GM12878 (cell line): ENCODE measurements at regions not wholly inside any gene's neighbourhood (a gene's known extent, or its start where the extent isn't known, plus 50 kb on each side); places are given as distances from the start of the nearest gene placed in this dataset.

Experiments used
- ATF2 ChIP-seq: IDR thresholded peaks from 2 replicates; pipeline ENCODE4 v1.6.1; 2012; ENCODE audit warnings: low read length, inconsistent platforms
- BCLAF1 ChIP-seq: fragments of 450-650 bp; IDR thresholded peaks from 2 replicates; pipeline ENCODE4 v1.6.1; 2017; ENCODE audit warnings: antibody characterized with exemption, mild to moderate bottlenecking, moderate library complexity
- BHLHE40 ChIP-seq, 2 experiments: fragments of 450-650 bp in 1 of 2; IDR thresholded peaks; 2 replicates each; pipeline ENCODE4 v1.6.1; 2011 to 2017; ENCODE audit warnings: low read depth in 2 of 2, borderline replicate concordance in 1 of 2, improper control_type of control experiment in 1 of 2, low read length in 1 of 2, mild to moderate bottlenecking in 1 of 2
- BMI1 ChIP-seq: fragments of 450-650 bp; IDR thresholded peaks from 2 replicates; pipeline ENCODE4 v1.6.1; 2016; ENCODE audit warnings: mild to moderate bottlenecking, moderate library complexity, borderline replicate concordance
- CBFB ChIP-seq: IDR thresholded peaks from 2 replicates; pipeline ENCODE4 v1.6.1; 2016; ENCODE audit warnings: antibody characterized with exemption, low read depth
- CHD1 ChIP-seq: IDR thresholded peaks from 2 replicates; pipeline ENCODE4 v1.6.1; 2012; ENCODE audit warnings: low read depth, low read length, improper control_type of control experiment
- DPF2 ChIP-seq: fragments of 450-650 bp; IDR thresholded peaks from 2 replicates; pipeline ENCODE4 v1.6.1; 2017; ENCODE audit warnings: mild to moderate bottlenecking
- ESRRA ChIP-seq: IDR thresholded peaks from 2 replicates; pipeline ENCODE4 v1.6.1; 2012; ENCODE audit warnings: mild to moderate bottlenecking, low read length, improper control_type of control experiment
- FOXM1 ChIP-seq: IDR thresholded peaks from 2 replicates; pipeline ENCODE4 v1.6.1; 2012; ENCODE audit warnings: low read depth, mild to moderate bottlenecking, inconsistent platforms, low read length, moderate library complexity
- GATAD2B ChIP-seq: fragments of 450-650 bp; conservative IDR thresholded peaks from 2 replicates; pipeline ENCODE4 v1.6.1; 2017; ENCODE audit warnings: low read depth, mild to moderate bottlenecking, moderate library complexity
- HDAC6 ChIP-seq: fragments of 200-600 bp; sonication (generic); IDR thresholded peaks from one replicate; pipeline ENCODE4 v1.8.0; 2017; ENCODE audit warnings: antibody characterized with exemption; ENCODE audit not compliant: unreplicated experiment
- MYC ChIP-seq: IDR thresholded peaks from 2 replicates; pipeline ENCODE4 v1.6.1; 2011; ENCODE audit warnings: mild to moderate bottlenecking, low read length, moderate library complexity, inconsistent platforms; ENCODE audit not compliant: insufficient read depth, insufficient replicate concordance, insufficient read length, severe bottlenecking
- POU2F2 ChIP-seq: IDR thresholded peaks from 3 replicates; pipeline ENCODE4 v1.6.1; 2011; ENCODE audit warnings: low read depth, mild to moderate bottlenecking, low read length, borderline replicate concordance
- RB1 ChIP-seq: fragments of 450-650 bp; formaldehyde crosslinking; IDR thresholded peaks from 2 replicates; pipeline ENCODE4 v1.6.1; 2017; ENCODE audit warnings: mild to moderate bottlenecking, borderline replicate concordance
- RCOR1 ChIP-seq: conservative IDR thresholded peaks from 2 replicates; pipeline ENCODE4 v1.6.1; 2012; ENCODE audit warnings: low read depth, low read length, improper control_type of control experiment
- RFX5 ChIP-seq: IDR thresholded peaks from 2 replicates; pipeline ENCODE4 v1.6.1; 2011; ENCODE audit warnings: low read depth, low read length, improper control_type of control experiment
- SIN3A ChIP-seq: IDR thresholded peaks from 2 replicates; pipeline ENCODE4 v1.6.1; 2012; ENCODE audit warnings: low read depth, low read length, improper control_type of control experiment
- SIX5 ChIP-seq: IDR thresholded peaks from 2 replicates; pipeline ENCODE4 v1.6.1; 2011; ENCODE audit warnings: mild to moderate bottlenecking, low read depth, low read length, moderate library complexity; ENCODE audit not compliant: severe bottlenecking
- SREBF1 ChIP-seq: IDR thresholded peaks from 2 replicates; pipeline ENCODE4 v1.6.1; 2012; ENCODE audit warnings: mild to moderate bottlenecking, low read length
- SUZ12 ChIP-seq: fragments of 200-600 bp; sonication (generic); IDR thresholded peaks from one replicate; pipeline ENCODE4 v1.6.1; 2018; ENCODE audit warnings: antibody characterized with exemption, mild to moderate bottlenecking; ENCODE audit not compliant: unreplicated experiment
- TBL1XR1 ChIP-seq: IDR thresholded peaks from 2 replicates; pipeline ENCODE4 v1.6.1; 2012; ENCODE audit warnings: low read depth, low read length, improper control_type of control experiment
- TCF3 ChIP-seq: IDR thresholded peaks from 2 replicates; pipeline ENCODE4 v1.6.1; 2012; ENCODE audit warnings: low read depth, mild to moderate bottlenecking, low read length, borderline replicate concordance; ENCODE audit not compliant: insufficient read depth
- USF1 ChIP-seq: IDR thresholded peaks from 2 replicates; pipeline ENCODE4 v1.6.1; 2011; ENCODE audit warnings: borderline replicate concordance, low read depth, mild to moderate bottlenecking, moderate library complexity, mixed read lengths, low read length; ENCODE audit not compliant: insufficient read depth; ENCODE audit errors: extremely low read length
- TF ChIP-seq, protein P1 (sequence below): fragments of 450-650 bp; IDR thresholded peaks from 2 replicates; pipeline ENCODE4 v1.6.1; 2014; ENCODE audit warnings: mild to moderate bottlenecking
- TF ChIP-seq, protein P2 (sequence below): fragments of 150-350 bp; IDR thresholded peaks from 2 replicates; pipeline ENCODE4 v1.6.1; 2014; ENCODE audit warnings: mild to moderate bottlenecking, low read depth, low read length

DNA sequence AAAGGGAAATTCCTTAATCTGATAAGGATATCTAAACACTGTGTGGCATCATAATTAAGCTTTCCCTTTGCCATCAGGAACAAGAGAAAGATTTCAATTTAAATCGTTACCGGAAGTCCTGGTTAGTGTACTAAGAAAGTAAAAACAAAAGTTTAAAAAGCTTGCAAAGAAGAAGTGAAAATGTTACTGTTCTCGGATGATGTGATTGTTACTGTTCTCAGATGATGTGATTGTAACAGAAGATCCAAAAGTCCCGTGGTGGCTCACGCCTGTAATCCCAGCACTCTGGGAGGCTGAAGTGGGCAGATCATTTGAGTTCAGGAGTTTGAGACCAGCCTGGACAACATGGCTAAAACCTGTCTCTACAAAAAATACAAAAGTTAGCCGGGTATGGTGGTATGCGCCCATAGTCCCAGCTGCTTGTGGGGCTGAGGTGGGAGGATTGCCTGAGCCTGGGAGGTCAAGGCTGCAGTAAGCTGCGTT lies 62.5 kb downstream of the RGS12 start (continued):
- no peak for TF ChIP-seq BCLAF1
- no peak for TF ChIP-seq CBFB
- peak; percentile 83 for TF ChIP-seq DPF2
- peak; percentile 47; the same call in 1 of the 3 replicates for TF ChIP-seq POU2F2
- no peak for TF ChIP-seq RFX5
- TF ChIP-seq SUZ12: no peak
- TF ChIP-seq SIX5: no peak
- no peak for TF ChIP-seq GATAD2B
- TF ChIP-seq SREBF1: no peak
- no peak for TF ChIP-seq ESRRA
- TF ChIP-seq TBL1XR1: no peak
- peak; percentile 38; the same call in 1 of the 2 replicates for TF ChIP-seq FOXM1
- TF ChIP-seq, protein P1, sequence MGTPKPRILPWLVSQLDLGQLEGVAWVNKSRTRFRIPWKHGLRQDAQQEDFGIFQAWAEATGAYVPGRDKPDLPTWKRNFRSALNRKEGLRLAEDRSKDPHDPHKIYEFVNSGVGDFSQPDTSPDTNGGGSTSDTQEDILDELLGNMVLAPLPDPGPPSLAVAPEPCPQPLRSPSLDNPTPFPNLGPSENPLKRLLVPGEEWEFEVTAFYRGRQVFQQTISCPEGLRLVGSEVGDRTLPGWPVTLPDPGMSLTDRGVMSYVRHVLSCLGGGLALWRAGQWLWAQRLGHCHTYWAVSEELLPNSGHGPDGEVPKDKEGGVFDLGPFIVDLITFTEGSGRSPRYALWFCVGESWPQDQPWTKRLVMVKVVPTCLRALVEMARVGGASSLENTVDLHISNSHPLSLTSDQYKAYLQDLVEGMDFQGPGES: no peak
- no peak for TF ChIP-seq TCF3
- no peak for TF ChIP-seq RB1
- TF ChIP-seq, protein P2, sequence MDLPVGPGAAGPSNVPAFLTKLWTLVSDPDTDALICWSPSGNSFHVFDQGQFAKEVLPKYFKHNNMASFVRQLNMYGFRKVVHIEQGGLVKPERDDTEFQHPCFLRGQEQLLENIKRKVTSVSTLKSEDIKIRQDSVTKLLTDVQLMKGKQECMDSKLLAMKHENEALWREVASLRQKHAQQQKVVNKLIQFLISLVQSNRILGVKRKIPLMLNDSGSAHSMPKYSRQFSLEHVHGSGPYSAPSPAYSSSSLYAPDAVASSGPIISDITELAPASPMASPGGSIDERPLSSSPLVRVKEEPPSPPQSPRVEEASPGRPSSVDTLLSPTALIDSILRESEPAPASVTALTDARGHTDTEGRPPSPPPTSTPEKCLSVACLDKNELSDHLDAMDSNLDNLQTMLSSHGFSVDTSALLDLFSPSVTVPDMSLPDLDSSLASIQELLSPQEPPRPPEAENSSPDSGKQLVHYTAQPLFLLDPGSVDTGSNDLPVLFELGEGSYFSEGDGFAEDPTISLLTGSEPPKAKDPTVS: no peak
- peak in 1 of 2 experiments; percentile 77; a peak in 1 of 4 replicates for TF ChIP-seq BHLHE40 (IDR thresholded peaks at IDR 0.05; ENCODE audit: borderline replicate concordance in 1 of 2, low read depth in 2 of 2, low read length in 1 of 2)
- TF ChIP-seq USF1: no peak
- TF ChIP-seq RCOR1: no peak
- TF ChIP-seq ATF2: peak; percentile 85
- no peak for TF ChIP-seq SIN3A
- TF ChIP-seq CHD1: no peak
- no peak for TF ChIP-seq HDAC6
- no peak for TF ChIP-seq MYC
- TF ChIP-seq BMI1: no peak
